ENCODE measurements at regions not wholly inside any gene's neighbourhood (a gene's known extent, or its start where the extent isn't known, plus 50 kb on each side); places are given as distances from the start of the nearest gene placed in this dataset.

DNA sequence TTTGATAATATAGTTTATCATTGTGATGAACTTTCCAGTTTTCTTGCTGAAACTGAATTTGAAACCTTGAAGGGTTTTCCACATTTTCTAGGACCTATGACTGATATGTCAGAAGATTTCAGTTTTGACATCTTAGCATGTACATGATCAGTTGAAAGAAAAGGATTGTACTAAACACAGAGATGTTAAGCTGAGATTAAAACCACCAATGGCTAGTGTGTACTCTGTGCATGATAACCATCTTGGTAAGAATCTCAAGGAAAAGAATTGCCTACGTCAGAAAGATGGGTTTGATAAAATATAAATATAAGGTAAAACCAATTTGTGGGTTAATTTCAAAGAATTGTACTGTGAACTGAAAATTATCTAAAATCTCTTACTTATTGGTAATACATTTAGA is 776.4 kb downstream of the GATA3 start:
- Histone ChIP-seq H3K27ac (ENCODE audit: insufficient read depth, low read length) (no peak overlapping the region), H2AFZ (replicated peaks; ENCODE audit: low read length, poor library complexity) (no peak overlapping the region), H3K9me3 (ENCODE audit: control insufficient read depth, insufficient read depth, low read length) (peaks cover 4% of the 10 kb centered on the region; the same call in 1 of the 2 replicates), H3K9me1 (ENCODE audit: insufficient read depth, low read length) (no peaks in the 10 kb centered on the region), H2AK5ac (ENCODE audit: low read depth, low read length) (no peak overlapping the region), H3K4me2 (ENCODE audit: low read depth, low read length) (no peak overlapping the region), H3K4me1 (ENCODE audit: control insufficient read depth, insufficient read depth, low read length) (no peaks in the 10 kb centered on the region), H3K79me1 (ENCODE audit: low read depth in 1 of 2, low read length in 2 of 2) (no peaks in the 10 kb centered on the region), H4K20me1 (ENCODE audit: insufficient read depth, low read length) (no peaks in the 10 kb centered on the region), H2BK120ac (ENCODE audit: low read depth, low read length) (no peak overlapping the region), H2AK9ac (replicated peaks; ENCODE audit: low read depth, low read length, poor library complexity) (no peak overlapping the region), H3K56ac (ENCODE audit: extremely low read depth, insufficient read depth, low read length) (no peak overlapping the region), H3K23ac (ENCODE audit: low read depth, low read length) (no peak overlapping the region), H4K8ac (ENCODE audit: low read depth in 2 of 2, low read length in 2 of 2) (no peak overlapping the region), H3K4ac (ENCODE audit: low read depth, low read length) (no peak overlapping the region), H3K18ac (ENCODE audit: low read depth, low read length) (no peak overlapping the region), H2BK15ac (ENCODE audit: low read depth, low read length) (no peak overlapping the region), H4K5ac (ENCODE audit: low read depth, low read length) (no peak overlapping the region), H2BK20ac (ENCODE audit: low read depth, low read length) (no peak overlapping the region), H3K27me3 (ENCODE audit: control insufficient read depth, insufficient read depth, low read length) (no peaks in the 10 kb centered on the region), H3K14ac (replicated peaks; ENCODE audit: low read depth, low read length) (no peak overlapping the region), H3K4me3 (ENCODE audit: insufficient read depth, low read depth, low read length) (no peak overlapping the region), H2BK5ac (ENCODE audit: low read depth, low read length, poor library complexity, severe bottlenecking) (no peak overlapping the region), H4K91ac (ENCODE audit: insufficient read depth, low read depth, low read length) (no peak overlapping the region), H3K36me3 (ENCODE audit: control insufficient read depth, insufficient read depth, low read length) (no peaks in the 10 kb centered on the region), H3K9ac (ENCODE audit: low read depth, low read length) (no peak overlapping the region)
- intact Hi-C loops (cut with micrococcal nuclease) (no loop called here), dilution Hi-C loops (cut with HindIII; ENCODE audit: low sequenced_read_pairs, unreplicated experiment) (no loop called here), in situ Hi-C loops (cut with MboI; ENCODE audit: low sequenced_read_pairs) (no loop called here)
- no TSS peak for BruUV-seq (replicated peaks)
- CTCF ChIA-PET, result no interaction called here
- DNase-seq (no peak), ATAC-seq (ENCODE audit: low read depth) (no peak)
- TF ChIP-seq RAD21 (IDR thresholded peaks at IDR 0.05; ENCODE audit: low read length) (no peak), ELK1 (IDR thresholded peaks at IDR 0.05; ENCODE audit: borderline replicate concordance, low read depth, low read length) (no peak), POLR2A (IDR thresholded peaks at IDR 0.05; ENCODE audit: low read depth, low read length) (no peak), BHLHE40 (IDR thresholded peaks at IDR 0.05; ENCODE audit: low read depth, low read length) (no peak), MAZ (IDR thresholded peaks at IDR 0.05; ENCODE audit: borderline replicate concordance, low read depth, low read length) (no peak), CHD1 (IDR thresholded peaks at IDR 0.05; ENCODE audit: low read depth, low read length) (no peak), NFE2L2 (IDR thresholded peaks at IDR 0.05; ENCODE audit: low read depth, low read length) (no peak), FOS (IDR thresholded peaks at IDR 0.05; ENCODE audit: low read depth, low read length) (no peak), RCOR1 (IDR thresholded peaks at IDR 0.05; ENCODE audit: insufficient replicate concordance, low read length) (no peak), CEBPB (IDR thresholded peaks at IDR 0.05; ENCODE audit: low read depth, low read length) (no peak), RFX5 (IDR thresholded peaks at IDR 0.05; ENCODE audit: low read depth, low read length) (no peak)
- POLR2A ChIA-PET (ENCODE audit: unreplicated experiment), result no interaction called here
- WGBS, 2 experiments (ENCODE audit: extremely low coverage in 2 of 2, insufficient read length in 1 of 2), result no CpG with 5 or more reads among the region's 1 CpG

Measured in IMR-90 (cell line).